HG03457 (cell line): ENCODE measurements at regions not wholly inside any gene's neighbourhood (a gene's known extent, or its start where the extent isn't known, plus 50 kb on each side); places are given as distances from the start of the nearest gene placed in this dataset.
"Not testable (repeated sequence)": the region's sequence is repeated elsewhere in the genome, so short reads cannot be mapped to it uniquely, and the experiment has no call there.

Source experiments
- ATAC-seq: cut with Tn5 transposase; IDR thresholded peaks from one replicate; pipeline ENCODE4 v1.9.1; 2021; ENCODE audit warnings: moderate number of reproducible peaks; ENCODE audit not compliant: unreplicated experiment

- no peak for ATAC-seq
Measured at GRCh38 chr14:70269582-70269981, 80.8 kb upstream of the SLC8A3 start.

DNA sequence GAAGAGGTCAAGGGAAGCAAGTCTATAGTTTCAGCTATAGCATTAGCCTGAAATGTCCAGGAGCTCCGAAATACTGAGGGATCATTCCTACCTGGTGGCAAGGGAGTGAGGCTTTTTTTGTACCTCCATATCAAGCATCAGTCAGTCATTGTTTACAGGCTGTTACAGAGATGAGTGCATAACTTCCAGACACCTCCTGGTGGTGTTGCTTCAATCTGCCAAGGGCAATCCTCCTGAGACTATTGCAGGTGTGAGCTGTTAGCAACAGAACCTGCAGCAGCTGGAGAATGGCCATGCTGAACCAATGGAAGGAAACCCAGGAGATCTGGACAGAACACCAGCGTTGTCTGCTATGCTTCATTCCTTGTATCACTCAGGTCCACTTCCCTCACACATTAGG, 80.0 kb upstream of the SLC8A3 start:
- no peak for ATAC-seq

GRCh38 chr14:70266157-70266556, 77.4 kb upstream of the SLC8A3 start:
- no peak for ATAC-seq

DNA sequence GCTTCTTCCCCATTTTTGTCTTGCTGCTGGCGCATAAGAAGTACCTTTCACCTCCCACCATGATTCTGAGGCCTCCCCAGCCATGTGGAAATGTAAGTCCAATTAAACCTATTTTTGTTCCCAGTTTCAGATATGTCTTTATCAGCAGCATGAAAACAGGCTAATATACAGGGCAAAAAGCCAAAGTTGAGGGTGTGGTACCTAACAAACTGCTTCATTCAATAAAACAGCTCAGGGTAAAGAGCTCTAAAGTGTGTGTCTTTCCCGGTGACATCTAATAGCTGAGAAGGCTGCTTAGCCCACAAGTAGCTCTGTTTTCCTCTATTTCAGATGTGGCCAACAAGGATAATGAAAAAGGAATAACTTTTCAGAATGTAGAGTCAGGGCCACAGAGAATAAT, 76.7 kb upstream of the SLC8A3 start:
- ATAC-seq, result no peak

GRCh38 chr14:70259420-70259819, 70.7 kb upstream of the SLC8A3 start:
- no peak for ATAC-seq

DNA sequence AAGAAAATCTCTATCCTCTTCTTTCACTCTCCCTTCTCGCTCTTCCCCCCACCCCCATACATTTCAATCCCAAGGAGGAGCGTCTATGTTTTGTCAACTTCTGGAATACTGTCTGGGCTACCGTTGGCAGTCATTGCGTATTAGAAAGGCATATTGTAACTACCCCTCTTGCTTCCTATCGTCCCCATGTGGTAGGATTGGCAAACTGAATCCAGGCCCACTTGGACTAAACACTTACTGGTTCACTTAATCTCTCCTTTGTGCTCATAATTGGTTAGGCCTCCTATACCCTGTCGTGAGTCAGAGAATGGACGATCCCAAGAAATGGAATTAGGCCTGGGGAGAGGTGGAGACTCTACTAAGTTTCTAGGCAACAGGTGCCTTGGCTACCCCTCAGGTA, 68.8 kb upstream of the SLC8A3 start:
- no peak for ATAC-seq

DNA sequence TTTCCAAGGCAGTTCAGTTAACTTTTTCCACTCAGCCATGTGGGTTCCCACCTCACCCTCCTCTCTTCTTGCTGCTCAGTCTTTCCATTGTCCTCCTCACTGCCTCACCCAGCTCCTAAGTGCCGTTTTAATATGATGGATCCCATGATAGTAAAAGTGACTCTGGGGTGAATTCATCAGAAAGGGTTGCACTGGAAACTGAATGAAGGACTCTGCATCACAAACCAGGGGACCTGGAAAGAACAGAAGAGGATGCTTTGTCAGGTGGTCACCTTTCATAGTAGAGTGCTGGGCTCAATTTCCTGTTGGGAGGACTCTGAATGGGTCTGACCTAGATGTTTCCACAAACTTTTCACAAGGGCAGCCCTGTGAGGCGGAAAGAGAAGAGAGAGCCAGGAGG, 67.8 kb upstream of the SLC8A3 start:
- no peak for ATAC-seq

DNA sequence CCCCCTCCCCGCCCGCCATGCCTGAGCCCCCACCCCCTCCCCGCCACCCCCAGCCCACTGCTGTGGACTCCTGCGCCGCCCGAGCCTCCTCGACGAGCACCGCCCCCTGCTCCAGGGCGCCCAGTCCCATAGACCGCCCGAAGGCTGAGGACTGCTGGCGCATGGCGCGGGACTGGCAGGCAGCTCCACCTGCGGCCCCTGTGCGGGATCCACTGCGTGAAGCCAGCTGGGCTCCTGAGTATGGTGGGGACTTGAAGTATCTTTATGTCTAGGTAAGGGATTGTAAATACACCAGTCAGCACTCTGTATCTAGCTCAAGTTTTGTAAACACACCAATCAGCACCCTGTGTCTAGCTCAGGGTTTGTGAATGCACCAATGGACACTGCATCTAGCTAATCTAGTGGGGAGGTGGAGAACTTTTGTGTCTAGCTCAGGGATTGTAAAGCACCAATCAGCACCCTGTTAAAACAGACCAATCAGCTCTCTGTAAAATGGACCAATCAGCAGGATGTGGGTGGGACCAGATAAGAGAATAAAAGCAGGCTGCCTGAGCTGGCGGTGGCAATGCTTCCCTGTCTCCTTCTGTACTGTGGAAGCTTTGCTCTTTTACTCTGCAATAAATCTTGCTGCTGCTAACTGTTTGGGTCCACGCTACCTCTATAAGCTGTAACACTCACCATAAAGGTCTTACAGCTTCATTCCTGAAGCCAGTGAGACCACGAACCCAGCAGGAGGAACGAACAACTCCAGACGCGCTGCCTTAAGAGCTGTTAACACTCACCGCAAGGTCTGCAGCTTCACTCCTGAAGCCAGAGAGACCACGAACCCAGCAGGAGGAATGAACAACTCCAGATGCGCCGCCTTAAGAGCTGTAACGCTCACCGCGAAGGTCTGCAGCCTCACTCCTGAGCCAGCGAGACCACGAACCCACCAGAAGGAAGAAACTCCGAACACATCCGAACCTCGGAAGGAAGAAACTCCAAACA, 66.6 kb upstream of the SLC8A3 start:
- not testable (repeated sequence) for ATAC-seq

DNA sequence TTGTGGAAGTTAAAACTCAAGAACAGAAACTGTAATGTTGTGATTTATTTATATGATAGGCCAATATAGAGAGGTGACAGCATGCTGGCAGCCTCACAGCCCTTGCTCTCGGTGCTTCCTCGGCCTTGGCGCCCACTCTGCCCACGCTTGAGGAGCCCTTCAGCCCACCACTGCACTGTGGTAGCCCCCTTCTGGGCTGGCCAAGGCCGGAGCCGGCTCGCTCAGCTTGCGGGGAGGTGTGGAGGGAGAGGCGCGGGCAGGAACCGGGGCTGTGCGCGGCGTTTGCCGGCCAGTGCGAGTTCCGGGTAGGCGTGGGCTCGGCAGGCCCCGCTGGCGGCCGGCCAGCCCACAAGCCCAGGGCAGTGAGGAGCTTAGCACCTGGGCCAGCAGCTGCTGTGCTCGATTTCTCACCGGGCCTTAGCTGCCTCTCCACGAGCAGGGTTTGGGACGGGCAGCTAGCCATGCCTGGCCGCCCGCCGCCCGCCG, 65.8 kb upstream of the SLC8A3 start:
- no peak for ATAC-seq

DNA sequence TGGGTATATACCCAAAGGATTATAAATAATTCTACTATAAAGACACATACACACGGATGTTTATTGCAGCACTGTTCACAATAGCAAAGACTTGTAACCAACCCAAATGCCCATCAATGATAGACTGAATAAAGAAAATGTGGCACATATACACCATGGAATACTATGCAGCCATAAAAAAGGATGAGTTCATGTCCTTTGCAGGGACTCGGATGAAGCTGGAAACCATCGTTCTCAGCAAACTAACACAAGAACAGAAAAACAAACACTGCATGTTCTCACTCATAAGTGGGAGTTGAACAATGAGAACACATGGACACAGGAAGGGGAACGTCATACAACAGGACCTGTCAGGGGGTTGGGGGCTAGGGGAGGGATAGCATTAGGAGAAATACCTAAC, 64.8 kb upstream of the SLC8A3 start:
- ATAC-seq, result not testable (repeated sequence)

DNA sequence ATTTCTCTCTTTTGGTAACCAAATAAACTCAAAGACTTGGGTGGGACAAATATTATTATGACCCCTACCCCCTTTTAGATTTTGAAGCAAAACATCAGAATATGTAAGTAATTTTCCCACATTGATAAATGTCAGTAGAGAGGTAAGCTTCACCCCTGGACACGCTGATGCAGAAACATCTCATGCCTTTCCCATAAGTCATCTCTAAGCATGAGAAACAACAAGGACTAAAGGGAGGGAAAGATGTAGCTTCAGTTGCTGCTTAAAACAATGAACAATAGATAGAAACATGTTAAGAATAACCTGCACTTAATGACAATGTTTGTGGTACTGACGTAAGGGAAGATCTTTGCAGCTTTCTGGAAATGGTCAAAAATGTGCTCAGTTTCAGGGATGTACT, 56.3 kb upstream of the SLC8A3 start:
- no peak for ATAC-seq

DNA sequence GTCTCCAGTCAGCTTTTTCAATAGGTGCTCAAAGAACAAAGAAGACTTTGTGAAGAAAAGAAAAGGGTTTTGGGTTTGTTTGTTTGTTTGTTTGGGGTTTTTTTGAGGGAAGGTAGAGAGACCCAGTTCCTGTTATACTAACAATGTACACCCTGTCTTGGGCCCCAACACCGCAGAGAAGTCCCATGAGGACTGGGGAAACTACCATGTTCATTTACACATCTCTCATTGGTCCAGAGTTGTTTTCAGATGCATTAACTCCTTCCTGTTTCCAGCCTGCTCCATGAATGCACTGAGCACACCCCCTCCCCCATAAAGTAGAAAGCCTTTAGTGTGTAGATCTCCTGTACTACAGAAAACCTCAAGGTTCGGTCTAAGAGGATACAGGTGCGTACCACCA, 51.1 kb upstream of the SLC8A3 start:
- ATAC-seq, result peak; percentile 88

DNA sequence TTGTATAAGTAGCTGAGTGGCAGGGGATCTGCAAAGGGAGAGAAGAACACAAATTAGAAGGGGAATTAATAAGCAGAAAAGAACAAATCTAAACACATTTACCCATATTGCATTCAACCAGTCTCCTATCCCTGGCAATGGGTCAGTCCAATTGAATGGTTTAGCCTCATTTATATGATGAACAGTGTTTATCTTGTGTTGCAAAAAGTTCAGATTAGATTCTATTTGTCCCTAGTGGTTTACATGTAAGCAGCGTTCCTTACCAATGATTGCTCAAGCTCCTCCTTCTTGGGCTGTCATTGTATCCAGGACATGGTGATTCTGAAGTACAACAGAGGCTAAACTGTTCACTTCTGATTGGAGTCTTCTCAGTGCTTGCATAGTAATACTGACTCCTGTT, 49.9 kb upstream of the SLC8A3 start:
- not testable (repeated sequence) for ATAC-seq
